ENCODE measurements at regions not wholly inside any gene's neighbourhood (a gene's known extent, or its start where the extent isn't known, plus 50 kb on each side); places are given as distances from the start of the nearest gene placed in this dataset.

GRCh38 chr4:84046551-84046950, 452.5 kb downstream of the NKX6-1 start:
- no peak for TF ChIP-seq POLR2A (IDR thresholded peaks at IDR 0.05; ENCODE audit: low read length)
- no peak for TF ChIP-seq GATA1 (IDR thresholded peaks at IDR 0.05; ENCODE audit: low read depth, low read length)
- DNase-seq, result no peak

GRCh38 chr4:84041426-84041825, 457.7 kb downstream of the NKX6-1 start:
- DNase-seq, result no peak
- TF ChIP-seq GATA1 (IDR thresholded peaks at IDR 0.05; ENCODE audit: low read depth, low read length) (no peak), POLR2A (IDR thresholded peaks at IDR 0.05; ENCODE audit: low read length) (no peak)

GRCh38 chr4:84035568-84035967, 463.5 kb downstream of the NKX6-1 start:
- TF ChIP-seq POLR2A (IDR thresholded peaks at IDR 0.05; ENCODE audit: low read length) (no peak), GATA1 (IDR thresholded peaks at IDR 0.05; ENCODE audit: low read depth, low read length) (no peak)
- no peak for DNase-seq

GRCh38 chr4:84032372-84032771, 466.7 kb downstream of the NKX6-1 start:
- TF ChIP-seq POLR2A (IDR thresholded peaks at IDR 0.05; ENCODE audit: low read length) (no peak), GATA1 (IDR thresholded peaks at IDR 0.05; ENCODE audit: low read depth, low read length) (no peak)
- no peak for DNase-seq

GRCh38 chr4:84031401-84031800, 467.7 kb downstream of the NKX6-1 start:
- no peak for TF ChIP-seq GATA1 (IDR thresholded peaks at IDR 0.05; ENCODE audit: low read depth, low read length)
- TF ChIP-seq POLR2A (IDR thresholded peaks at IDR 0.05; ENCODE audit: low read length), result no peak
- DNase-seq, result no peak

- no peak for DNase-seq
- TF ChIP-seq POLR2A (IDR thresholded peaks at IDR 0.05; ENCODE audit: low read length) (no peak), GATA1 (IDR thresholded peaks at IDR 0.05; ENCODE audit: low read depth, low read length) (no peak)
Observed at GRCh38 chr4:84028340-84028739, 470.8 kb downstream of the NKX6-1 start.

- DNase-seq, result no peak
Observed at GRCh38 chr4:84024405-84024804, 474.7 kb downstream of the NKX6-1 start.

GRCh38 chr4:84022564-84022963, 476.5 kb downstream of the NKX6-1 start:
- no peak for TF ChIP-seq POLR2A (IDR thresholded peaks at IDR 0.05; ENCODE audit: low read length)
- TF ChIP-seq GATA1 (IDR thresholded peaks at IDR 0.05; ENCODE audit: low read depth, low read length), result no peak
- DNase-seq, result no peak

More at GRCh38 chr4:84024405-84024804, 474.7 kb downstream of the NKX6-1 start:
- TF ChIP-seq POLR2A (IDR thresholded peaks at IDR 0.05; ENCODE audit: low read length) (no peak), GATA1 (IDR thresholded peaks at IDR 0.05; ENCODE audit: low read depth, low read length) (no peak)

- TF ChIP-seq GATA1 (IDR thresholded peaks at IDR 0.05; ENCODE audit: low read depth, low read length) (no peak), POLR2A (IDR thresholded peaks at IDR 0.05; ENCODE audit: low read length) (no peak)
- no peak for DNase-seq
Observed at GRCh38 chr4:84019626-84020025, 479.5 kb downstream of the NKX6-1 start.

GRCh38 chr4:84003046-84003445, 467.1 kb downstream of the GPAT3 start:
- DNase-seq, result no peak
- TF ChIP-seq POLR2A (IDR thresholded peaks at IDR 0.05; ENCODE audit: low read length) (no peak), GATA1 (IDR thresholded peaks at IDR 0.05; ENCODE audit: low read depth, low read length) (no peak)

- no peak for TF ChIP-seq GATA1 (IDR thresholded peaks at IDR 0.05; ENCODE audit: low read depth, low read length)
- TF ChIP-seq POLR2A (IDR thresholded peaks at IDR 0.05; ENCODE audit: low read length), result no peak
- DNase-seq, result no peak
Observed at GRCh38 chr4:84001876-84002569, 466.1 kb downstream of the GPAT3 start.

- TF ChIP-seq GATA1 (IDR thresholded peaks at IDR 0.05; ENCODE audit: low read depth, low read length) (no peak), POLR2A (IDR thresholded peaks at IDR 0.05; ENCODE audit: low read length) (no peak)
- no peak for DNase-seq
Observed at GRCh38 chr4:83996254-83996653, 460.3 kb downstream of the GPAT3 start.

- TF ChIP-seq POLR2A (IDR thresholded peaks at IDR 0.05; ENCODE audit: low read length) (no peak), GATA1 (IDR thresholded peaks at IDR 0.05; ENCODE audit: low read depth, low read length) (no peak)
- DNase-seq, result peak; percentile 7 to 12
Observed at GRCh38 chr4:83993774-83994173, 457.9 kb downstream of the GPAT3 start.

GRCh38 chr4:83989835-83990234, 453.9 kb downstream of the GPAT3 start:
- TF ChIP-seq GATA1 (IDR thresholded peaks at IDR 0.05; ENCODE audit: low read depth, low read length) (no peak), POLR2A (IDR thresholded peaks at IDR 0.05; ENCODE audit: low read length) (no peak)
- DNase-seq, result no peak

- TF ChIP-seq GATA1 (IDR thresholded peaks at IDR 0.05; ENCODE audit: low read depth, low read length), result no peak
- no peak for TF ChIP-seq POLR2A (IDR thresholded peaks at IDR 0.05; ENCODE audit: low read length)
- DNase-seq, result no peak
Observed at GRCh38 chr4:83981156-83981555, 445.2 kb downstream of the GPAT3 start.
